ENCODE measurements at regions not wholly inside any gene's neighbourhood (a gene's known extent, or its start where the extent isn't known, plus 50 kb on each side); places are given as distances from the start of the nearest gene placed in this dataset.

- TF ChIP-seq POLR2AphosphoS5 (IDR thresholded peaks at IDR 0.05) = no peak
- no peak for TF ChIP-seq CTCF (IDR thresholded peaks at IDR 0.05)
Measured at GRCh38 chr18:11261486-11261885, 112.1 kb upstream of the PIEZO2 start.
